HG03558 (cell line): ENCODE measurements at regions not wholly inside any gene's neighbourhood (a gene's known extent, or its start where the extent isn't known, plus 50 kb on each side); places are given as distances from the start of the nearest gene placed in this dataset.
"Not testable (repeated sequence)": the region's sequence is repeated elsewhere in the genome, so short reads cannot be mapped to it uniquely, and the experiment has no call there.

Experiments
- ATAC-seq: cut with Tn5 transposase; IDR thresholded peaks from one replicate; pipeline ENCODE4 v1.9.1; 2021; ENCODE audit warnings: moderate number of reproducible peaks; ENCODE audit not compliant: unreplicated experiment; ENCODE audit errors: extremely low read depth

DNA sequence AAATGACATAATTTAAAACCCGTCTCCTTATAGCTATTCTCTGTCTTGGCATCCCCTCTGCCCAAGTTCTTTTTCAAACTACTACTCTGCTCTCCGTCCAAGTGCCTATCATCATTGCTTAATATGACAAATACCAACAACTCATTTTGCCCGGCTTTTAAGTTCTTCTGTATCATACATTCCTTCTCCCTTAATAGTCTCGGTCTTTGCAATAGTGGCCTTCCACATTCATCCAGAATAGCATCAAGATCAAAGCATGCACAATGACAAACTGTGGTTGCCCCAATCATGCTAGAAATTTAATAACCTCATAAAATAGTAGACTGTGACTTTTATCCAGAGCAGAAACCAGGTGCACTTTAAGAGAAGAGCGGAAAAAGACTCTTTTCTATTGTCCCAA, 198.9 kb downstream of the ETV1 start:
- ATAC-seq: no peak

DNA sequence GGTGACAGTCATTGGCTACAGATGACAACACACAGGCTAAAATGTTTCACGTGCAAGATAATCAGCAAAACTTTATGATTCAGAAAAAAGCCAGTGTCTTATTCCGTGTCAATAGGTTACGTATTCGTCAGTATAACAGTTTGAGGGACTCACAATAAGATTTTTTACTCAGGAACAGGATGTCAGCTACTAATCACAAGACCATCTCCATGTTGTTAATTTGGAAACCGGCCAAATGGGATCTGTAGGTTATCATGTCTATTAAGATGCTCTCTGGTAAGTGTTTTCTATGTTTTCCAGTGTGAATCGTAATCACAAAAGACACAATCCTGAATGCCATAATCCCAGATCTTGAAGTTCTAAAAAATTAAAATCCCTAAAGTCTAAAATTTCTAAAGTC, 197.3 kb downstream of the ETV1 start:
- ATAC-seq: no peak

DNA sequence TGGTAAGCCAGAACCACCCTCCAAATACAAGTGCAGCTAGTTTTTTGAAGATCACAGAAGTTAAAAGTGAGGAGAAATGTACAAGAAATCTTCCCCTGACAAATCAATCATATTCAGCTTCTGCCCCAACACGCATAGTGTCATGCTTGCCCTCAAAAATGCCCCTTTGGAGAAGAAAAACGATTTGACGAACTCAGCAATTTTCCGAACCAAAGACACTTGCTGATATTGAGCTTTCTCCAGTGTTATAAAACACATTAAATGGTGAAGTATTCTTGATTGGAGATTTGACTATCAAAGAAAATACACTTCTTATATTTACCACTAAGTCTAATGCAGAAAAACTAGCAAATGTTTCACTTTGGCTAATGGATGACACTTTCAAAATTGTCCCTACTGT, 195.5 kb downstream of the ETV1 start:
- ATAC-seq: no peak

DNA sequence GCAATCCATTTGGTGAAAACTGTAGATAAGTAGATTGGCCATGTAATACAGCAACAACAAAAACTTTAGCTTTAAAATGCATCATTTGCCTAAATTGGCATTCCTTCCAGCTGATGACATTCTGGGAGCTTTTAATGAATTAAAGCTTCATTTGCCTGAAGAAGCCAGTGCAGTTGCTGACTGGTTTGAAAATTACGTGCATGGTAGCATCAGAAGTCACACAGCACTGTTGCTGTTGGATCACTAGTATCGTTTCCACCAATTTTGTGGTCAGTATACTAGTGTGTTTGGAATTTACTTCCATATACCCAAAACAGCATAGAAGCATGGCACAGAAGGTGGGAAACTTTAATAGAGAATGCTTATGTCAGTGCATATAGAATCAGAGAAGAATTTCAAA, 194.9 kb downstream of the ETV1 start:
- ATAC-seq: no peak

DNA sequence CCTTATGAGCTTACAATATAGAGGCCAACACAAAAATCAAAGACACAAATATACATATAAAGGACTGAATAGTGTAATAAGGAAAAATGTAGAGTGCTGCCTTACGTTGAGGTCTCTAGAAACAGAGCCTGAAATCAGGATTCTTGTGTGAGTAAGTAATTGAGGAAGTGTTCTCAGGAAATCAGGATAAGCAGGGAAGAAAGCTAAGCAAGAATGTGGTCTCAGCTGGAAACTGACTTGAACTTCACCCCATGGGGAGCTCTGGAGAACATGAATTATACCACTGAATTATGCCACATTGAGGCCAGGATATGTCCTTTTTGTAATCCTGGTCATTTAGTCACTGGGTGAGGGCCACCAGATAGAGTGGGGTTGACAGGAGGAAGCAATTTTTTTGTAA, 191.9 kb downstream of the ETV1 start:
- ATAC-seq: no peak

DNA sequence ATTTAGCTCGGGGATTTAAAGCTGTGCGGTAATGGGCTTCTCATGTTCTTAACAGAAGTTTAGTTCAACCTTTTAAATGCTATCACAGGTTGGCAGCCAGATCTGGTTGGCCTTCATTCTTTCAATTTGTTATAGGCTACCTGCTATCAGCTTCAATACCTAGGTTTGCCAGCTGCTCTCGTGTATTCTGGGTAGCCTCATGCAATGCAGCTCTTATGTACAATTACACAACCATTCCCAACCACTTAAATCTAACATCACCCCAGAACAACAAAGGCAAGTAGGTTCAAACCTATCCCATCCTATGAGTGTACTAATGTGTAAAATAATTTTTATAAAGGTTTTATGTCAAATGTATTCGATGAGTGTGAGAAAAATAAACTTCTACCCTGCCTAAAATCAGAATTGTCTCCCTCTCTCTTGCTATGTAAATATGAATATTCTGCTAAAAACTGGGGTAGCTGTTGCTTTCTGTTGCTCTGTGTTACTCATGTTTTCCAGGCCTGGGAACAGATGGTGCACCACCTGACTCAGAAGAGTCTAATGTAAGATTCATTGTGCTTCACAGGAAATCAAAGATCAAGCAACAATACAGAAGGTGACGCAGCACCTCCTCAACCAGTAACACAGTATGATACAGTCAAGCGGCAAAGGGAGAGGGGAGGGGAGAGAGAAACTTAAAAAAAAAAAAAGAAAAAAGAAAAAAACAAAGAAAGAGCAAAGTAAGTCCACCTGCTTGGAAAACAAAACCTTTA, 188.6 kb downstream of the ETV1 start:
- no peak for ATAC-seq

DNA sequence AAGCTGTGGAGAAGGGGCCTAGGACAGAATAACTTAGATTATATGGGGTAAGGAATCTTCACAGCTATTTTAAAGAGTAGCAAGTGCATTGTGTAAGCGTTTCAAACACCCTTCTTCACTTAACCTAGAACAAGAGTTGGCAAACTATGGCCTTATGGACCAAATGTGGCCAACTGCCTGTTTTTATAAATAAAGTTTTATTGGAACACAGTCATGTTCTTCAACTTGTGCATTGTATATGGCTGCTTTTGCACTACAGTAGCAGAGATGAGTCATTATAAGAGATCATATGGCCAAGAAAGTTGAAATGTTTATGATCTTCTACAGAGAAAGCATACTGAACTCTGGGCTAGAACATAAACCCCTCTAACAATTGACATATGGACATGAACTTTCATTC, 187.8 kb downstream of the ETV1 start:
- ATAC-seq: no peak

DNA sequence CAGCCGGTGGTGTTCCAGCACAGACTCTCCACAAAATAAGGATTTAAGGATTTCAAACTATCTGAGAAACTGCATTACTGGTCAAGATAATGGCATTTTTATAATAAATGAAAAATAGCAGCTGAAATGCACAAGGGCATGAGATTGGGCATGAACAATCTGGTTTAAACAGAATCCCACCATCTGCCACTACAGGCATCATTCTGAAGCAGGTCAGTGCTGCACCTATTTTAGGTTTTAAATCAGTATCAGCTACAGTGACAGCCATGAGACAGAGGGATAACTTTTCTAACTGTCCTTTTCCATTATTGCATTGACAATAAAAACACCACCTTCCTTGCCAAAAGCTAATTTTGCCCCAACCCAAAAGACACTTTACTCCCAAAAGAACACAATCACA, 186.8 kb downstream of the ETV1 start:
- ATAC-seq: no peak

DNA sequence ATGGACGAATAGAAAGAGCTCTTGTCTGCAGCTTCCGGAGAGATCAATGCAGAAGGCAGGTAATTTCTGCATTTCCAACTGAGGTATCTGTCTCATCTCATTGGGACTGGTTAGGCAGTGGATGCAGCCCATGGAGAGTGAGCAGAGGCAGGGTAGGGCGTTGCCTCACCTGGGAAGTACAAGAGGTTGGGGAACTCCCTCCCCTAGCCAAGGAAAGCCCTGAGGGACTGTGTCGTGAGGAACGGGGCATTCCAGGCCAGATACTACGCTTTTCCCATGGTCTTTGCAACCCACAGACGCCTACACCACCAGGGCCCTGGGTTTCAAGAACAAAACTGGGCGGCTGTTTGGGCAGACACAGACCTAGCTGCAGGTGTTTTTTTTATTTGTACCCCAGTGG, 186.3 kb downstream of the ETV1 start:
- ATAC-seq: no peak

DNA sequence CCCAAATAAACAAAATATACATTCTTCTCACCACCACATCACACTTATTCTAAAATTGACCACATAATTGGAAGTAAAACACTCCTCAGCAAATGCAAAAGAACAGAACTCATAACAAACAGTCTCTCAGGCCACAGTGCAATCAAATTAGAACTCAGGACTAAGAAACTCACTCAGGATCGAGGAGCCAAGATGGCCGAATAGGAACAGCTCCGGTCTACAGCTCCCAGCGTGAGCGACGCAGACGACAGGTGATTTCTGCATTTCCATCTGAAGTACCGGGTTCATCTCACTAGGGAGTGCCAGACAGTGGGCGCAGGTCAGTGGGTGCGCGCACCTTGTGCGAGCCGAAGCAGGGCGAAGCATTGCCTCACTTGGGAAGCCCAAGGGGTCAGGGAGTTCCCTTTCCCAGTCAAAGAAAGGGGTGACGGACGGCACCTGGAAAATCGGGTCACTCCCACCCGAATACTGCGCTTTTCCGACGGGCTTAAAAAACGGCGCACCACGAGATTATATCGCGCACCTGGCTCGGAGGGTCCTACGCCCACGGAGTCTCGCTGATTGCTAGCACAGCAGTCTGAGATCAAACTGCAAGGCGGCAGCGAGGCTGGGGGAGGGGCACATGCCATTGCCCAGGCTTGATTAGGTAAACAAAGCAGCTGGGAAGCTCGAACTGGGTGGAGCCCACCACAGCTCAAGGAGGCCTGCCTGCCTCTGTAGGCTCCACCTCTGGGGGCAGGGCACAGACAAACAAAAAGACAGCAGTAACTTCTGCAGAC, 183.2 kb downstream of the ETV1 start:
- ATAC-seq: not testable (repeated sequence)

DNA sequence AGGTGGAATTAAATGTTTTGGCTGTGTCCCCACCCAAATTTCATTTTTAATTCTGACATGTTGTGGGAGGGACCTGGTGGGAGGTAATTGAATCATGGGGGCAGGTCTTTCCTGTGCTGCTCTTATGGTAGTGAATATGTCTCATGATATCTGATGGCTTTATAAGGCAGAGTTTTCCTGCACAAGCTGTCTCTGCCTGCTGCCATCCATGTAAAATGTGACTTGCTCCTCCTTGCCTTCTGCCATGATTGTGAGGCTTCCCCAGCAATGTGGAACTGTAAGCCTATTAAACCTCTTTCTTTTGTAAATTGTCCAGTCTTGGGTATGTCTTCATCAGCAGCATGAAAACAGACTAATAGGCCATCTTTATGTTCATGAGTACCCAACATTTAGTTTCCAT, 172.2 kb downstream of the ETV1 start:
- not testable (repeated sequence) for ATAC-seq

DNA sequence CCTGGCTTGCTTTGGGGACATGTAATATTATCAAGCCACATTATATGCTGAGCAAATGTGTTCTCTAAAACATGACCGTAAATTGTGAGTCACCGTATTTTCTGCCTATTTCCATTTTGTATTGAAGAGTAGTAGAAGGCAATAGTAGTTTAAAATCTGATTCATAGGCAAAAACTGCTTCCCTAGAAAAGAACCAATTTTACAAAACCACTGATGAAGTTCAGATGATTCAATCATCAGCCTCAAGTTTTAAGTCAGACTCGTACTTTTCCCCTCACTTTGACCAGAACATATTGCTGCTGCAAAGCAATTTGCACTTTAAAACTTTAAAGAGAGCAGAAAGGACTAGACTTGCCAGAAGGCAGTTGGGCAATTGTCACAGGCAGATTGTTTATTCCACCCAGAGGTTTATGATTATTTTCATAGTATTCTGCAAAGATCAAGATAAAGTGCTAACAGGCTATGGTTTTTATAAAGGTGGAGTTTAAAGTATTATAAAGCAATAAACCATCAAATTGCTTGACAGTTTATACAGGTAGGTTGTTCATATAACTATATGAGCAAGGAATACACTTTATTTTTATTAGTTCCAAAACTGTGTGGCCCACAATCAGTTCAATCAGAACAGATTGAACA, 168.2 kb downstream of the ETV1 start:
- no peak for ATAC-seq

DNA sequence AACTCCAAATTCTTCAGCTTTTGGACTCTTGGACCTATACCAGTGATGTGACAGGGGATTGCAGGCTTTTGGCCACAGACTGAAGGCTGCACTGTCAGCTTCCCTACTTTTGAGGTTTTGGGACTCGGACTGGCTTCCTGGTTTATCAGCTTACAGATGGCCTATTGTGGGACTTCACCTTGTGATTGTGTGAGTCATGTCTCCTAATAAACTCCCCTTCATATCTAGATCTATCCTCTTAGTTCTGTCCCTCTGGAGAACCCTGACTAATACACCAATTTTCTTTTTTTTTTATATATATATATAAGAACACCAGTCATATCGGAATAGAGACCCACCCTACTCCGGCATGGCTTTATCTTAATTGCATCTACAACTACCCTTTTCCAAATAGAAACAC, 166.8 kb downstream of the ETV1 start:
- no peak for ATAC-seq

DNA sequence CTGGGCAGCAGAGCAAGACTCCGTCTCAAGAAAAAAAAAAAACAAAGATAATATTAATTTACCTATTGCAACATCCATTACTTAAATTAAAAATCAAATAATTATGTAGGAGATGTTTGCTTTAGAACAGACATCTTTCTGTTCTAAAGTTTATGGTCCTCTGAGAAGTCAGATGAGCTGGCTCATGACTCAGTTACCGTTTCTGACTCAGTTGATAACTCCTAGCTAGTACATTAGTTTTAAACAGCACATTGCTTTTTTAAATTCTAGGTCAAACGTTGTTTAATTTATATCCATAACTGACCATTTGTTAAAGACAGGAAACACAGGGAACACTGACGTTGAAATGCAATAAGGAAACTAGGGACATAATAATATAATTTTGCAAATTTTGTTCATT, 162.7 kb downstream of the ETV1 start:
- no peak for ATAC-seq

DNA sequence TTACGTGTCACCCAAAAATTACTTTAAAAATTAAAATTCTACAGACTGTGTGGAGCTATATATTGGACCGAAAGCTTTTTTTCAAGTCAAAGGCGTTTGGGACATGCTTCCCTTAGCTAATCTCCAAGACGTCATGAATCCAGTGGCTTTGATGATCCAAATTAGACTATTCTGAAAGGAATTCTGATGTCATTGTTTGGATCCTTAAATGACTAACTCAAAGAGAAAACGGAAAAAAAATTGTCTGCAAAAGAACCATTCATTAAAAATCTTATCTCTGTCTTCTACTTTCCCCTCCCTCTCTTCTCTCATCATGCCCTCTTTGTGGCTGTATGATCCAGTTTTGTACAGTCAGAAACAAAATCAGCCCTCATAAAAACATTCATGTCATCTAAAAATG, 161.8 kb downstream of the ETV1 start:
- ATAC-seq: no peak

DNA sequence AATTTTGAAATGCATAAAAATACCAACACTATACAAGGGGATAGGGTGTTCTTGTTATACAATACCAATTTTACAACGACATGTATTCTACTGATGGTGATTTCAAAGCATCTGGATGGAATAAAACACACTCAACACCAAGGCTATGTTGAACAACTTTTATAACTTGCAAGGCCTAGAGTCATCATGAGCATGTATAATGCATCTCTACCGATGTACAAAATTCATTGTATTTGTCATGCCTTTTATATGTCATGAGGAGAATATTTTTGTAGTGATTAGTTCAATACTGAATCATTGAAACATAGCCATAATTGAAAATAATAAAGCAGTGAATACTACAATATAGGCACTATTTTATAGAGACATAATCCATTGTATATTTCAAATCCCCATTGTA, 160.2 kb downstream of the ETV1 start:
- ATAC-seq: no peak

DNA sequence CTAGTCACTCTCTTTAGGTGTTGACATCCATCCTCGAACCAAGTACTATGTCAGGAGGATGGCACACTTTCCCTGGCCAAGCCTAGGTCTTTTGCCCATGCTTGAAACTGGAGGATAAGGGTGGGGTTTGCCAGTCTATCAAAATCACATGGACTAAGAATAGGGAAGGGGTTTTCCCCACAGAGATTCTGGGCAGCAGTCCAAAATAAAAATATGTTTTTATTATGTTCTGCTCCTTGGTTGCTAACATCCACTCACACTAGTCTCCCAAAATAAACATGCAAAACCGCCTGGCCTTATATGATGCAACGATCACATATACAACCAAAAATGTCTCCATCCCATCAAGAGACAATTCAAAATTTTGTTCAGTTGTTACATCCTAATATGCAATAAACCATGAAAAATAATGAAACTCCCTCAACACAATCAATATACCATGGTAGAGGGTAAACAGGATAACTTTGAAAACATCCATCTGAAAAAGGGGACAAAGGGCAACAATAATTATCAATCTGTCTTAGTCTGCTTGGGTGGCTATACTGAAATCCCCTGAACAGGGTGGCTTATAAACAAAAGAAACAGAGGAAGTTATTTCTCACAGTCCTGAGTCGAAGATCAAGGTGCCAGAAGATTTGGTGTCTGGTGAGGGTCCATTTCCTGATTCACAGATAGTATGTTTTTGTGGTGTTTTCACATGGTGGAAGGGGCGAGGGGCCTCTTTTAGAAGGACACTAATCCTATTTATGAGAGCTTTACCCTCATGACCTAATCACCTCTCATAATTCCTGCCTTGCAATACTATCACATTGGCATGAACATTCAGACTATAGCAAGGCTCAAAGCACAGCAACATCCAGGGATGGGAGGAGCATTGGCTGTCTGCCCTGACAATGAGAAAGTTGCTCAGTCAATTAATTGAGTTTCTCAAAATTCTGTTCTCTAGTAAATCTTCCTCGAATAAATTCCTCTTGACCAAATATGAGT, 159.3 kb downstream of the ETV1 start:
- no peak for ATAC-seq

DNA sequence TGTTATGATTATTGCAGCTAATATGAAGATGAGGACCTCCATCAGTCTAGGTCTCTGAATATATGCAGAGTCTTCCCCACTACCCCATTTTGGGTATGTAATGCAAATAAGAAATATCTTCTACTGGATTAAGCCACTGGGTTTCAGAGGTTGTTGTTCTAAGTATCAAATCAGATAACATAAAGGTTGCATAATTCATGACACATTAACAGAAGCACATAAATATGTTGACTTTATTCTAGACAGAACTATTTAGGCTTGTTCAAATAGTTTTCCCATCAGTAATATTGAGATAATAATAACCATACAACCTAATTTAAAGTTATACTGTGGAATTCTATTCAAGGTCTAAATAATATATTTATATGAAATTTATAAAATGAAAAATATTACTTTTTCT, 157.1 kb downstream of the ETV1 start:
- ATAC-seq: no peak

DNA sequence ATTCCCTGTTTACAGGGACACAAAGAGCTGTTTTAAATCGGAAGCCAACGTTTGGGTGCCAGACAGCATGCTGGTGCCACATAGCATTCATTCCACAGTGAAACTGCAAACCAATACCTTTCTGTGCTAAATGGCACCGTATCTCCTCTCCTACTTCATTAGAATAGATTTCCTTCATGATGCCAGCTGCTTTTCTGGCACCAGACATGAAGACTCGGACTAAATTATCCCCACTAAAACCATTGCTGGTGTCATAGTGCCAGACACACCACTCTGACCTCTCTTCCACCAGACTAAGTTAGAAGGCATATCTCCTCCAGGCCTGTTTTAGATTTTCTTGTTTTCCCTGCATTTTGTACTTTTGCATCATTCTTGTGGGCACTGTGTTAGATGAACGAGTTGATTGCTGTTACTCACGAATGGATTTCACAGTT, 155.1 kb downstream of the ETV1 start:
- no peak for ATAC-seq

DNA sequence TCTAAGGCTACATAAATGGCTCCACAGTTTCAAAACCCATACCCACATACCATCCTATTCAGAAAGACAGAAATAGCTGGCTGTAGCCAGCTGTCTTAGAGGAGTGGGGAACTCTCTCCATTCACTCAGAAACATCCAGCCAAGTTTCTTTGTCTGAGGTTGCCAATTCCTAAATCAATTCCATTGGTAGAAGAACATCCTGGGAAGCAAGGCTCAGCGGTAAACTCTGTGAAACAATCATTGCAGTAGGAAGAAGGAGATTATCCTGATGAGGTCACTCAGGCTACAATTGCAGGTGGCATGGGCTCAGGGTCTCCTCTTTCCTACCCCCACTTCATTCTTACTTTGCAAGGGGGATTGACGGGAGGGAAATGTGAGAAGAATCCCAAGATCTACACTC, 154.0 kb downstream of the ETV1 start:
- no peak for ATAC-seq
